COLO829 (cell line): ENCODE measurements at regions not wholly inside any gene's neighbourhood (a gene's known extent, or its start where the extent isn't known, plus 50 kb on each side); places are given as distances from the start of the nearest gene placed in this dataset.

Experiments used
- DNase-seq: peaks from one replicate; pipeline ENCODE4 v3.0.0; 2012; ENCODE audit warnings: low spot score

DNA sequence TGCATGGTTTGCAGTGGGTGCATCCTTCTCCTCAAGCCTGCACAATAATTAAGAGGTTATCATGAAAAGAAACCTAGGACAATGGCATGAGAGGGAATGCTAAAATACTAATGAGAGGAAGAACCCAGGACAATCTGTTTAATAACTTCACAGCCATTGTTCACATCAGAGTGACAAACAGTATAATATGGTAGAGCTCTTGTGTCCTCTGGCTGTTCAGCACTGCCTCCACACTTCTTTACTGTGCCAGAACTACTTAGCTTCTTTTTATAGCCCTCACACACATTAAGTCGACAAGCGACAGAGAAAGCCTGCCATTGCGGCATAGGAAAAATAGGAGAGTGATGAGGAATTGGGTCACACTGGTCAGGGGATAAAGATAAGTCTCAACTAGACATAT, 65.0 kb upstream of the MEIS2 start:
- DNase-seq: no peak

DNA sequence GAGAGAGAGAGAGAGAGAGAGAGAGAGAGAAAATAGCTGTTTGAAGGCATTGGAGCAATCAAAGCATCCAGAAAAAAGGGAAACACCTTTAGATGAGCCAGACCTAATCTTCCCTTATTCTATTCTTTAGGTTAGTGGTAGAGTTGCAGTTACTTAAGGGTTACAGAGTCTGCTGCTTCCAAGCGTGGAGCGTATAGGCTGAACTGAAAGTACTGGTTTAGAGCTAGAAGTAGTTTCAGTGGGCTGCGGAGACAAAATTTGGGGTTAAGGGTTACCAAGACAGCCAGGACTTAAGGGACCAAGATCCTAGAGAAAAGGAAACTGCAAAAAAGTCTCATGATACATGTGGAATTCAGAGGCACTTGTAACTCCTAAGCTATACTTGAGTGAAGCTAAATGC, 66.1 kb upstream of the MEIS2 start:
- no peak for DNase-seq

DNA sequence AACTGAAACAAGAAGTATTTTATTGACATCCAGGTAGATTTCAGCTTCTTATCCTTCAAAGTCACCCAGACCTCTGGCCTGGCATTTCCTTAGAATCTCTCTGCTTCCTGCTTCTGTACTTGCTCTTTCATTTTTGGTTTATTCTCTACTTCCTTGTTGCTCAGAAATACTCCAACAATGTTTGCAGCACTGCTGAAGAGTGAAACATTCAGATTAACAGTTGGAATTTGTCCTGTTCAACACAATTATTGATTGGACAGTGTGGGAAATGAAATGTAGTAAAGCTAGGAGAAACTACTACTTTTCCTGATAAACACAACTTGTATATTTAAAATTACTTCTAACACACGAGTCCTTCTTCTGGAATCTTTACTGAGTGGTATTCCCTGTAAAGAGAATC, 81.0 kb upstream of the MEIS2 start:
- no peak for DNase-seq

DNA sequence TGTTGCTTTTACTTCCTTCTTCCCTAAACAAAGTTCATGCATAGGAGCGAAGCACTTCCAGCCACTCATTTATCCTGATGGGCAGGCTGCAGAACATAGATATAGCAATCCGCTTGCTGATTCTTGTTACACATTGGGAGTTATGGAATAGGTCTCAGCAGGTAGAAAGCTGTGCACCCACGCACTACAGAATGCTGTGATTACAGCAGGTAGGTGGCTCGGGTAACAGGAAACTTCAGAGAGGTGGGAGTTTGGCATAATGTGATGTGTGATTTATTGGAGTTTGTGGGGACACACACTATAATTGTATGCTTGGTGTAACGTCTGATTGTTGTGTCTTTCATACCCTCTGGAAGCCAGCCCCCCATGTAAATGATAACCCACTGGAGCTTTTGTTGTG, 99.2 kb upstream of the MEIS2 start:
- DNase-seq: no peak

DNA sequence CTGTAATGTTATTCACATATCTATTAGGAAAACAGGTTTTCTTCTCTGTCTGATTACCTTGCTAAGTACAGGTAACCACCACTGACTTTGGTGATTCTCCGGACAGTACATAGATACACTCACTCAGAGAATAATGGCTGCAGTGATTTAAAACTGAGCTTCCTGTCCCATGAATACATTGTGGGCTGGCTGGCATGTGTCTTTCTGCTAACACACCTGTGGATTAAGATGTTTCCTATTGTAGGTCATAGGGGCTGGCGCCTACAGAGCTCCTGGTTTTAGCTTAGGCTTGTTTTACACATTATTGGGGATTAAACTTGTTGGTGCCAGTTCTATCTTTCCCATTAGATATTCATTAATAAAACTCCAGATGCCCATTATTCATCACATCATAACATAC, 102.7 kb upstream of the MEIS2 start:
- no peak for DNase-seq

DNA sequence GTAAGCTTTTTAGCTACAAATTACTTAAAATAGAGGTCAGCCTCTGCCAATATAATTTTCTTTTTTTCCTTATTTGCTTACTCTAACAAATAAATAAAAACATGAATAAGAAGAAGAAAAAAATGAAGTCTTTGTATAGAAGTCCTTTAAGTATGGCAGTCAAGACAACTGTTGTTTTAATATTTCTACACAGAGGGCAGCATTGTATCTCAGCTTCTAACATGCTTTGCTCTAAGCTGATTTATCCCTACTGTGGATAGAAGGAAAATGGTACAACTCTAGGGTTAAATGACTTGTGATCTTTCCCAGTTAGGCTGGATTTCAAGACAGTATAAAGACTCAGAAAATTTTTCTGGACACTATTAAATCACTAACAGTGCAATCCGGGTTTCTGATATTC, 104.3 kb upstream of the MEIS2 start:
- DNase-seq: peak; percentile 5

DNA sequence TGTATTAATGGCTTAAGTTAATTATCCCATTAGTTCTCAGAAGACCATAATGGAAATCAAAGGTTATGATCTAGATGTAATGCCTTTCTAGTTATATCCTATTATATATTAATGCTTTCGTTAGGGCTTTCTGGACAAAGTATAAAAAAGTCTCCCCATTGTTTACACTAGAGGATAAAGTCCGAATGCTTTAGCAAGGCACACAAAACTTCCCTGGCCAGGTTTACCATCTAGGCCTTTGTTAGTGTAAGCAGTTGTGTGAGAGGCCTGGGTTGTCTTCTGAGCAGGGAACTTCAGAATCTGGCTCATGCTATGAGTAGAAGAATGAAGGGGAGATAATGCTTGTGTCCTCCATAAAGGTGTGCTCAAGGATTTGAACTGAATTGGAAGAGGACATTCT, 106.3 kb upstream of the MEIS2 start:
- no peak for DNase-seq

DNA sequence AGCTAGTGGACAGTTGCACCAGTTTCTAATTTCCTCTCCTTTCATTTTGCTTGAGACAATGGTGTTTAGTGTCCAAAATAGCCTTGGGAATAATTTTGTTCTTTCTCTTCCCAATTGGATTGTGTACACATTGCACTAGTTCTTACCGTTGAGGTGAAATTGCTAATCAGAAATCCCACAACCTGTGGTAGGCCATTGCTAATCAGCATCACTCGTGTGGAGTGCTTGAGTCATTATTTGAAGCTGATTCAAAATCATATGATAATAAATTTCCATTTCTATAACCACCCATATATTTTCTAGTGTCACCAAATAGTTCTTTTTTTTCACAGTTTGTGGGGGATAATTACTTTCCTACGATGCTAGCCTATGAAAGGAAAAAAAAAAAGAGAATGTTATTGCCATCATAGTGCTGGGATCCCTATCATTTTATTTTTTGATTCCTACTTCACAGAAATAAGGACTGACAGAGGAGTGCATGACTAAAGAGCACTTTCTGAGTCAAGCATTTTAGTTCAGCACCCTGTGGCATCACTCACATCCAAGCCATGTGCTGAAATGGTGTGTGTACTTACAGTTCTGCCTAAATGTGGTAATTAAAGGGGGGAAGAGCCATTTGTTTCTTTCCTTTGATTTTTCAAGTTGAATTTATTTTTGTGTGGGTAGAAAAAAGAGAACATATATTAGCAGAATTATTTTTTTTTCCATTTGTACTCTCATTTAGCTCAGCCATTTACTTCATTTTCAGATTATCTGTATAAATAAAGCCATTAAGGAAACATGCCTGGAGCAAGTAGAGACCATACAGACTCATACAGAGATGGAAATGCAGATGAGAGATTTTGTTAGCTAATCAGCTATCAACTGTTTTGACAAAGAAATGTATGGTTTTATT, 108.0 kb upstream of the MEIS2 start:
- no peak for DNase-seq

DNA sequence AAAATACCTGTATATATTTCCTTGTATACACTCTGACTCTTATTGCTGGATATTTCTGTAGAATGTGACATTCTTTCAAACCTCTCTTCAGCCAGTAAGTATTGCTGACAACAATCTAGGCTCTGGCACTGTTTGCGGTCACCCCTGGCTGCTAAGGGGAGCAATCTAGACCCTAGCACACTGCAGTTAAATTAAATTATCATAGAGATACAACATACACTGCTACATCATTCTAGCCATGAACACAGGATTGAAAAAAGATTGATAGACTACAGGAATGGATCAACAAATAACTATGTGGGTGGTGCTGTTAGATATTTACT, 108.7 kb upstream of the MEIS2 start:
- DNase-seq: no peak

DNA sequence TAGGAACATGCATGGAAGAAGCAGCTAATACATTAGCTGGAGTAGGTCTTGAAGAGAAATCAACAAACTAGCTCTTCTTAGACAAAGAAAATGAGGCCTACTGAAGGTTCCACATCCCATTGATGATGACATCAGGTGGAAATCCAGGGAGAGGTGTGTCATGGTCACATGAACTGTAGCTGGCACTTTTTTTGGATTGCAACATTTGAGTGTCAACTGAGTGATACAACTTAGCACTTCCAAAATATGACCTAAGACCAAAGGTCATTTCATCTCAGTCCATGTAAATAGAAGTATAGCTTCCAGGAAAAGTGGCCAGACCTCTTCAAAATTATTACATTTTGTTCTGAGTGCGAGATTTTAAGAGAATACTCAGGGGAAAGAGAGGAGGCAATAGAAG, 117.2 kb upstream of the MEIS2 start:
- no peak for DNase-seq

DNA sequence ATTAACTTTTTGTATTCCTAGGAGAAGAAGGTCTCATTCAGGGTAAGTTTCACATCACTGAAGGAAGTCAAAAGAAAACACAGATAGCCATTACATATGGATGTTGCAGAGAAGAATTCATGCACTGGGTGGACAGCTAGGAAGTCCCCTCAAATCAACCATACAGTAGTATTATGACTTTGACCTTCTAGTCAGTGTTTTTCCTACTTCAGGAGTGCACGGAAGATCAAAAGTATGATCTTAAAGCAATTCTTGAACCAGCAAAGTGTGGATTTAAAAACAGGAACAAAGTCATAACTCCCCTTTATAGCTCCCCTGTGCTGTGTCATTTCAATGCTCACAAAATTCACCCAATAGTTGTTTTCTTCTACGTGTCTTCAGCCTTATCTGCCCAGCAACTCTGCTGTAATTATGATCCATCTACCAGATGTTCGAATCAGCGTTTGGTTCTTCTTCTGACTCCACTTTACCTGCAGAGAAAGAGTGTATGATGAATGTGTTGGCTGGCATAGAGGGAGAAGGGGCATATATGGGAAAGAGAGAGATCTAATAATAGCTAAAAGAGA, 118.1 kb upstream of the MEIS2 start:
- no peak for DNase-seq

DNA sequence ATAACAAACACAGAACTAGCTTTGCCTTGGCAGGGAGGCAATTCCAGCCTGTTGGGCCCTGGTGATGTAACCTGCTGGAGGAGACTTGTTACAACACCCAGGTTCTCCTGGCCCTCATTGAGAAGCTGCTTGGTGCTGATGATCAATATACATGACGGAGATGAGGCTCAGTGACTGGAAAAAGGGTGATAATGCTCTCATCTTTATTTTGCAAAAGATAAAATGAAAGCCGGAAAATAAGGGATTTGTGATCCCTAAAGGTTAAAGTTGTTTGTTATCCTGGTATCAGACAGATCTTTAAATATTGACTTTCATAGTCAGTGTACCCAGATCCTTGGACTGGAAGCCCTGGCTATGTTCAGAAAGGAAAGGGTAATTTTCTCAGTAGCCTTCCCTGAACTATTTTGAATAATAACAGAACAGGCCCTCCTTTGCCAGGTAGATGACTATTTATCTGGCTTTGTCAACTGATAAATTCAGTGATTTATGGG, 118.9 kb upstream of the MEIS2 start:
- DNase-seq: no peak

DNA sequence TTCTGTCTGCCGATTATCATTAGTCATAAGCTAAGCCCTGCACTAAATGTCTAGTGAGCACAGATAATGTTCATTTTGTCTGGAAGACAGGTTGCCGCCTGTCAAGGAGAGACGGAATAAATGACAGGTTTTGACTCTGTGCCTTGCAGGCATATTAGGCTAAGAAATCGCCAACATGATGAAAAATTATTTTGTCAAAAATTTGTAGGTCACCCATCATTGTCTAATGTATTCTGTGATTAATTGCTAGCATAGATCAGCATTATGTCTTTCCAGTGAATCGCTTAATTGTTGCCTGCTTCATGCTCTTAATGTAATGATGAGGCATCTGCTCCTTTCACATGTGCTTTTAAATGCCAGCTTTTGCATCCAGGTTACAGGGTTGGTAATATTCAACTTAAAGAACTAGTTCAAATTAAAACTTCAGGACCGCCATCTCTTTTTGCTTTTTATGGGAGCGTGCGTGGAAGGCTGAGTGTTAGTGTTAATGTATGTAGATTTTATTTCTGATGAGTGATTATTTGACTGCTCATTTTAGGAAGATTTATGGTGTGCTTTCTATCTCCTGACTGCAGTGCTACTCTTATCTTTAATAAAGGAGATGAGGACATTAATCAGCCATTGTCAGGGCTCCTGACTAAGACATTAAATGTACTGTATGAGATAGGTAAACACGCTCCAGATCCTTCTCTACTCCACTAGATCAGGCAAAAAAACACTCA, 120.8 kb upstream of the MEIS2 start:
- DNase-seq: peak; percentile 20

DNA sequence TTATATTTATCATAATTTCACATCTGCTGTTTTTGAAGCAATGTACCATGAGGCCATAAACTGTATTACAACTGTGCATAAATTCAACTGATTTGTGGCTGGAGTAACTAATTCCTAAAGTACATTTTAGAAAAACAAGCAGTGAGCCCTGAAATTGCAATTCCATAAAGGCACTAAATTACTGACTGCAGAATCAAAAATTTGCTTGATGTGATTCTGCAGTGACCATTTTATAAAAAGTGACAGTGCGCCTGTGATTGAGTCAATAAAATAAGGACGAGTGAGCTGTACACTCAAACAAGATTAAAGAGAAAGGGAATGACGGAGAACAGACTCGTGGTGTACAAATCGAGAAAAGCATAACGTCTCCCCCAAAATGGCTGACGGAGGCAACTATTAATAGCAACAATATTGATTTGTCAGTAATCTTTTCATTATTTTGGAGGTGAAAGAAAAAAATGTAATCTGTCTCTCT, 121.4 kb upstream of the MEIS2 start:
- DNase-seq: no peak

DNA sequence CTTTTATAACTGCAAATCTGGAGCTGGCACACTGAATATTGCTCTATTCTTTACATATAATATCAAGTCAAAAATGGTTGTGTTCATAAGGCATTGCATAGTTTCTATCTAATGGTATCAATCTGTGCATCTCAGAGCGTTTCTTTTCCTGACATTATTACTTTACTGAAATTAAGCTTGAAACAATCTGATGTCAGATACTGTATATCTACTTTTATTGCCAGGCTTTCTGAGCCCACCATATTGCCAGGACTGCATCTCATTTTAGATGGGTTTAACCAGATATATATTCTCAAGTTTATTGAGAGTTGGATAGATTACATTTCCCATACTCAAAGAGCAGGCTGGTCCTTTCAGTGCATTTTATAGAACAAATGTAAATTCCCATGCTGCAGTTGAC, 122.7 kb upstream of the MEIS2 start:
- no peak for DNase-seq

DNA sequence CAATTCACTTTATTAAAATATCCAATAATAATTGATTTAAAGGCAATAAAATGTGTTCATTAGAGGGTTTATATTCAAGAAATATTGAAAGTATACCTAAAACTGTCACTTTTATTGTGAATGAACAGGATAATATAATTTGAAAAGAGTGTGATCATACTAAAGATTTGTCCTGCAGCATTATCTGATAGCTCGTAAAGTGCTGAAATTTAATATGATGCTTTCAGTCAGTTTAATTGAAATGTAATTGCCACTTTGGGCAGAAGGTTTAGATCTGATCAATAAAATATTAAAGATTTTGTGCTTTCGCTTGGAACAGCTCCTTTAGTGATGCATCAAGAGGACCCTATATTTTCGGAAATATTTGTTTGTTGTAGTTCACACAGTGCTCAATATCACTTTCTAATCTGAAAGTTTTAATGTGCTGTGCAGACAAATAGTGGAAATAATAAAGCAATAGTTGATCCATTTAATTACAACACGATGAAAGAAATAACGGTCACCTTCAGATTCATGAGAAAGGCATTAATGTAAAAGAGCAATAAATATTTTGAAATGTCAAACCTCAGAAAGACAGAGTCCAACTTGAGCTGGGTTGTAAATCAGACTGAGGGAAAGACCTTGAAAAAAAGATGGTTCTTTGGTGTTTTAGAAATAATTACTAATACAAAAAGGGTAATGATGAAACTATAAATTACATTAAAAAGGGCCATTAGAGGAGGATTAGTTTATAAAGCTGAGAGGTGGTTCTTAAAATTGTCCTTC, 129.7 kb upstream of the MEIS2 start:
- no peak for DNase-seq

DNA sequence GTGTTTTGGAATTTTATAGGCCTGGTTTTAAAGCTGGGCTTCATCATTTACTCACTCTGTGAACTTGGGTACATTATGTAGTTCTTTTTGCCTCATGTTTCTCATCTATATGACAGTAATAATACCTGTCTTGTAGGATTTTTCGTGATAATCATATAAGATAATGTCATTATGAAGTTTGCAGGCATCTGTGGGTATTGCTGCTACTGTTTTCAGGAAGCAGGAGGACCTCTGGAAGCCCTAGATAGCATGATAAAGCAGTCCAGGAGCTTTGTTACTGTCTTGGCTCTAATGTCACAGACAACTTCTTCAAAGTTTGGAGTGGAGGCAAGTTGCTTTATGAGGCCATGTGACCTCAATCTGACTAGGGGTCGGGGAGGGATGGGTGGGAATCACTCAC, 145.0 kb upstream of the MEIS2 start:
- no peak for DNase-seq

DNA sequence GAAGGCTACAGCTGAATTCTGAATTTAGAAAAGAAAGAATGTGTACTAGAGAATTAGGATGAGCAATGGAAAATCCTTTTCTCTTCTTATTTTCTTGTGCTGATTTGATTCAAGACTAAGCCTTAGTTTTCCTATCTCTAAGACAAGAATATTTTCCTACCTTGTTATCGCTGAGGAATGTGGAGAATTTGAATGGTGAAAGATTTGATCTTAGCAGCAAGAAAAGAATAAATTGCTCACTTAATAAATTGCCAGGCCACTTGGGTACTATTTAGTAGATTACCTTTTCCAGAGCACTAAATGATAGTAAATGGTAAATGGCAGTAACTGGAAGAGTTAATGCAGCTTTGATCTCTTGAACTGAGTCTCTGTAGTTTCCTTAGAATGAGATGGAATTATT, 145.7 kb upstream of the MEIS2 start:
- DNase-seq: no peak

DNA sequence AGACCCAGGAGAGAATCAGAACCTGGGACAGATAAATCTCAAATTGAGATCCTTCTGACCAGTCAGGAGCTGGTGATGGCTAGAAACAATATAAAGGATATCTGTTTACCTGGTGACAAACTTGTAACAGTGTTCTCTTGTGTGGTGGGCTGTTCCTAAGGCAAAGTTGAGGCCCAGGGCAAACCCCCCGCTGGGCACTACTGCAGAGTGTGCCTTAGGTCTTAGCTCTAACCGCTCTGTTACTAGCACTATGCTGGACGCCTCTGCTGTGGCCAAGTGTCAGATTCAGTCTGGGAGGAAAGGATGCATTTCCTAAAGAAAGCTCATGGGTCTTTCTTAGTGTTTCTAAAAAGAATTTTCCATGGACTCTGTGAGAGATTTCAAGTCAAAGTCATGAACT, 146.5 kb upstream of the MEIS2 start:
- DNase-seq: no peak

DNA sequence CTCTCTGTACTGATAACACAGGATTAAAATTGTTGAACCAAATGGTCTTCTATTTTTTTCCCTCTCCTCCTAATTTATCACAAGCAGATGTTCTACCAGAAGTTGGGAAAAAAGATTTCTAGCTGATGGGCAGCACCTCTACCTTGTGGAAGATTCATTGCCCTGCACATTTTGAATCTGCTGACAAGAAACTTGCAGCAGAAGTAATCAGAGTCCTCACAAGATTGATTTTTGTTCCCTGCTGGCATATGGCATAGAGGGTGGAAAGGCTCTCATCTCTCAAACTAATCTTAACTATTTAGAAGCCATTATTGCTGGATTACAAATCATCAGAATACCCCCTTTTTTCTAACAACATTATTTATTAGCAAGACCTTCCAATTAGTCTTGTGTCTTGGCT, 148.9 kb upstream of the MEIS2 start:
- DNase-seq: no peak

DNA sequence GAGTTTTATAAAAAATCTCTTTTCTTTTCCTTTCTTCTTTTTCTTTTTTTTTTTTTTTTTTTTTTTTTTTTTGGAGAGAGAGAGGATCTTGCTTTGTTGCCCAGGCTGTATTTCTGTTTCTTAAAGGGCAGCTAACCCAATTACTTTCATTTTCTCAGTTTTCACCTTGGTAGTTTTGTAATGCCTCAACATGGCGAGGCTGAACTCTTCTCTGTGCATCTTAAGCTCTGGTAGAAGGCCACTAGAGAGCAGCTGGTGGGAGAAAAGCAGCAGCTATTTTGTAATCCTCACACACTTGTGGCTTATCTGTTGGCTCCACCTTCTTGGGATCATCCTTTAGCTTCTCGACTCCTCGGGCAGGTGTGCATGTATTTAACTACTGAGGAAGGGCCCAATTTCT, 152.2 kb upstream of the MEIS2 start:
- DNase-seq: no peak

DNA sequence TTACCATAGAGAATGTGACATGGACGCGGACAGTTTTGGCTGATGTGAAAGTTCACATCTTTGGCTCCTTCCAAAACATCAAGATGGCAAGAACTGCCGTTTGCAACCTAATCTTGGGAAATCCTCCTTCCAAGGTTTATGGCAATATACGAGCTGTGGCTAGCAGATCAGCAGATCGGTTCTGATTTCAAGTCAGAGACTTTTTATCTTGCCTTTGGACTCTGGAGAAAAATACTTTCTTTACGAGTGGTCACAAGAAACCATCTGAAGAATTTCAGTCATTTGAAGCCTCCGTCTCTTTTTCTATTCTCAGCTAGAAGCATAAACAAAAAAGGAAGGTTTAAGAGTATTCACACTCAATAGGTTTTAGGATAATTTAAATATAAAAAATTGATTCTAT, 153.5 kb upstream of the MEIS2 start:
- no peak for DNase-seq
